ENCODE measurements at regions not wholly inside any gene's neighbourhood (a gene's known extent, or its start where the extent isn't known, plus 50 kb on each side); places are given as distances from the start of the nearest gene placed in this dataset.

GRCh38 chr3:83928391-83928790 is 1030.4 kb upstream of the CADM2 start:
- Histone ChIP-seq H3K9me3 (ENCODE audit: low read length) (peaks cover 29% of the 10 kb centered on the region), H3K9ac (ENCODE audit: low read length) (no peak overlapping the region), H3K9me2 (replicated peaks; ENCODE audit: insufficient read depth, low read length) (no peaks in the 10 kb centered on the region), H4K20me1 (ENCODE audit: insufficient read depth, low read depth, low read length) (no peaks in the 10 kb centered on the region), H3K4me1 (ENCODE audit: low read length) (no peaks in the 10 kb centered on the region), H2AFZ (ENCODE audit: low read length) (no peak overlapping the region), H3K79me2 (ENCODE audit: low read length) (no peaks in the 10 kb centered on the region), H3K4me2 (ENCODE audit: low read depth, low read length, poor library complexity, severe bottlenecking) (no peak overlapping the region), H3K4me3 (ENCODE audit: low read length) (no peak overlapping the region), H3K27me3 (ENCODE audit: low read length) (no peaks in the 10 kb centered on the region), H3K27ac (ENCODE audit: low read length) (no peak overlapping the region), H3K36me3 (ENCODE audit: insufficient read depth, low read length) (no peaks in the 10 kb centered on the region)
- DNase-seq: peak; percentile 89

- H3K4me1 ChIP-seq (ENCODE audit: low read length): no peaks in the 10 kb centered on the region
- no peak overlapping the region for H2AFZ ChIP-seq (ENCODE audit: low read length)
- H3K4me2 ChIP-seq (ENCODE audit: low read depth, low read length, poor library complexity, severe bottlenecking): no peak overlapping the region
- H3K9me3 ChIP-seq (ENCODE audit: low read length): peaks cover 29% of the 10 kb centered on the region
- DNase-seq: no peak
- H3K36me3 ChIP-seq (ENCODE audit: insufficient read depth, low read length): no peaks in the 10 kb centered on the region
- no peak overlapping the region for H3K4me3 ChIP-seq (ENCODE audit: low read length)
- H3K9ac ChIP-seq (ENCODE audit: low read length): no peak overlapping the region
- no peaks in the 10 kb centered on the region for H3K79me2 ChIP-seq (ENCODE audit: low read length)
- H3K9me2 ChIP-seq (replicated peaks; ENCODE audit: insufficient read depth, low read length): no peaks in the 10 kb centered on the region
- H3K27me3 ChIP-seq (ENCODE audit: low read length): no peaks in the 10 kb centered on the region
- H4K20me1 ChIP-seq (ENCODE audit: insufficient read depth, low read depth, low read length): no peaks in the 10 kb centered on the region
- no peak overlapping the region for H3K27ac ChIP-seq (ENCODE audit: low read length)
Measured at GRCh38 chr3:83928903-83929302, 1029.9 kb upstream of the CADM2 start.

- no peaks in the 10 kb centered on the region for H3K36me3 ChIP-seq (ENCODE audit: insufficient read depth, low read length)
- H3K4me2 ChIP-seq (ENCODE audit: low read depth, low read length, poor library complexity, severe bottlenecking): no peak overlapping the region
- H4K20me1 ChIP-seq (ENCODE audit: insufficient read depth, low read depth, low read length): no peaks in the 10 kb centered on the region
- no peaks in the 10 kb centered on the region for H3K79me2 ChIP-seq (ENCODE audit: low read length)
- no peak overlapping the region for H2AFZ ChIP-seq (ENCODE audit: low read length)
- H3K27me3 ChIP-seq (ENCODE audit: low read length): no peaks in the 10 kb centered on the region
- no peak for DNase-seq
- no peak overlapping the region for H3K4me3 ChIP-seq (ENCODE audit: low read length)
- H3K9ac ChIP-seq (ENCODE audit: low read length): no peak overlapping the region
- H3K4me1 ChIP-seq (ENCODE audit: low read length): no peaks in the 10 kb centered on the region
- H3K9me2 ChIP-seq (replicated peaks; ENCODE audit: insufficient read depth, low read length): no peaks in the 10 kb centered on the region
- H3K27ac ChIP-seq (ENCODE audit: low read length): no peak overlapping the region
- peaks cover 28% of the 10 kb centered on the region for H3K9me3 ChIP-seq (ENCODE audit: low read length)
Measured at GRCh38 chr3:83934192-83935021, 1024.4 kb upstream of the CADM2 start.

GRCh38 chr3:83938491-83938890 is 1020.3 kb upstream of the CADM2 start:
- H3K4me1 ChIP-seq (ENCODE audit: low read length): no peaks in the 10 kb centered on the region
- H3K79me2 ChIP-seq (ENCODE audit: low read length): no peaks in the 10 kb centered on the region
- no peaks in the 10 kb centered on the region for H4K20me1 ChIP-seq (ENCODE audit: insufficient read depth, low read depth, low read length)
- no peak overlapping the region for H2AFZ ChIP-seq (ENCODE audit: low read length)
- H3K27ac ChIP-seq (ENCODE audit: low read length): no peak overlapping the region
- H3K9me2 ChIP-seq (replicated peaks; ENCODE audit: insufficient read depth, low read length): no peaks in the 10 kb centered on the region
- no peak overlapping the region for H3K4me2 ChIP-seq (ENCODE audit: low read depth, low read length, poor library complexity, severe bottlenecking)
- H3K9ac ChIP-seq (ENCODE audit: low read length): no peak overlapping the region
- H3K9me3 ChIP-seq (ENCODE audit: low read length): peaks cover 27% of the 10 kb centered on the region
- DNase-seq: no peak
- H3K4me3 ChIP-seq (ENCODE audit: low read length): no peak overlapping the region
- no peaks in the 10 kb centered on the region for H3K27me3 ChIP-seq (ENCODE audit: low read length)
- no peaks in the 10 kb centered on the region for H3K36me3 ChIP-seq (ENCODE audit: insufficient read depth, low read length)

GRCh38 chr3:83941990-83942745 is 1016.6 kb upstream of the CADM2 start:
- Histone ChIP-seq H3K4me2 (ENCODE audit: low read depth, low read length, poor library complexity, severe bottlenecking) (no peak overlapping the region), H3K27me3 (ENCODE audit: low read length) (no peaks in the 10 kb centered on the region), H2AFZ (ENCODE audit: low read length) (no peak overlapping the region), H3K9me2 (replicated peaks; ENCODE audit: insufficient read depth, low read length) (no peaks in the 10 kb centered on the region), H3K4me1 (ENCODE audit: low read length) (no peaks in the 10 kb centered on the region), H3K9ac (ENCODE audit: low read length) (no peak overlapping the region), H3K79me2 (ENCODE audit: low read length) (no peaks in the 10 kb centered on the region), H3K36me3 (ENCODE audit: insufficient read depth, low read length) (no peaks in the 10 kb centered on the region), H4K20me1 (ENCODE audit: insufficient read depth, low read depth, low read length) (no peaks in the 10 kb centered on the region), H3K9me3 (ENCODE audit: low read length) (peaks cover 24% of the 10 kb centered on the region), H3K27ac (ENCODE audit: low read length) (no peak overlapping the region), H3K4me3 (ENCODE audit: low read length) (no peak overlapping the region)
- no peak for DNase-seq

- Histone ChIP-seq H3K4me1 (ENCODE audit: low read length) (no peaks in the 10 kb centered on the region), H3K4me2 (ENCODE audit: low read depth, low read length, poor library complexity, severe bottlenecking) (no peak overlapping the region), H2AFZ (ENCODE audit: low read length) (no peak overlapping the region)
Measured at GRCh38 chr3:83946049-83946448, 1012.7 kb upstream of the CADM2 start.

GRCh38 chr3:83946554-83946953 is 1012.2 kb upstream of the CADM2 start:
- Histone ChIP-seq H3K36me3 (ENCODE audit: insufficient read depth, low read length) (no peaks in the 10 kb centered on the region), H3K27ac (ENCODE audit: low read length) (no peak overlapping the region), H3K9ac (ENCODE audit: low read length) (no peak overlapping the region), H4K20me1 (ENCODE audit: insufficient read depth, low read depth, low read length) (no peaks in the 10 kb centered on the region), H3K27me3 (ENCODE audit: low read length) (no peaks in the 10 kb centered on the region), H3K4me1 (ENCODE audit: low read length) (no peaks in the 10 kb centered on the region), H3K9me2 (replicated peaks; ENCODE audit: insufficient read depth, low read length) (no peaks in the 10 kb centered on the region), H2AFZ (ENCODE audit: low read length) (no peak overlapping the region), H3K79me2 (ENCODE audit: low read length) (no peaks in the 10 kb centered on the region), H3K4me2 (ENCODE audit: low read depth, low read length, poor library complexity, severe bottlenecking) (no peak overlapping the region), H3K4me3 (ENCODE audit: low read length) (no peak overlapping the region), H3K9me3 (ENCODE audit: low read length) (peaks cover 28% of the 10 kb centered on the region)
- DNase-seq: no peak

More at GRCh38 chr3:83946049-83946448, 1012.7 kb upstream of the CADM2 start:
- Histone ChIP-seq H3K36me3 (ENCODE audit: insufficient read depth, low read length) (no peaks in the 10 kb centered on the region), H3K27me3 (ENCODE audit: low read length) (no peaks in the 10 kb centered on the region), H3K79me2 (ENCODE audit: low read length) (no peaks in the 10 kb centered on the region), H3K9me3 (ENCODE audit: low read length) (peaks cover 28% of the 10 kb centered on the region), H3K9ac (ENCODE audit: low read length) (no peak overlapping the region), H3K27ac (ENCODE audit: low read length) (no peak overlapping the region), H3K4me3 (ENCODE audit: low read length) (no peak overlapping the region), H4K20me1 (ENCODE audit: insufficient read depth, low read depth, low read length) (no peaks in the 10 kb centered on the region), H3K9me2 (replicated peaks; ENCODE audit: insufficient read depth, low read length) (no peaks in the 10 kb centered on the region)
- DNase-seq: no peak

- DNase-seq: no peak
- no peak overlapping the region for H3K4me3 ChIP-seq (ENCODE audit: low read length)
- no peaks in the 10 kb centered on the region for H3K27me3 ChIP-seq (ENCODE audit: low read length)
- no peak overlapping the region for H2AFZ ChIP-seq (ENCODE audit: low read length)
- H3K4me1 ChIP-seq (ENCODE audit: low read length): no peaks in the 10 kb centered on the region
- H3K79me2 ChIP-seq (ENCODE audit: low read length): no peaks in the 10 kb centered on the region
- no peaks in the 10 kb centered on the region for H4K20me1 ChIP-seq (ENCODE audit: insufficient read depth, low read depth, low read length)
- H3K4me2 ChIP-seq (ENCODE audit: low read depth, low read length, poor library complexity, severe bottlenecking): no peak overlapping the region
- no peaks in the 10 kb centered on the region for H3K9me2 ChIP-seq (replicated peaks; ENCODE audit: insufficient read depth, low read length)
- no peaks in the 10 kb centered on the region for H3K36me3 ChIP-seq (ENCODE audit: insufficient read depth, low read length)
- H3K9ac ChIP-seq (ENCODE audit: low read length): no peak overlapping the region
- H3K27ac ChIP-seq (ENCODE audit: low read length): no peak overlapping the region
- peaks cover 30% of the 10 kb centered on the region for H3K9me3 ChIP-seq (ENCODE audit: low read length)
Measured at GRCh38 chr3:83948771-83949170, 1010.0 kb upstream of the CADM2 start.

Measured in Karpas-422 (cell line).